Activated CD8-positive, alpha-beta T cell treated with anti-CD3 and anti-CD28 coated beads for 36 hours (primary cell): ENCODE measurements at regions not wholly inside any gene's neighbourhood (a gene's known extent, or its start where the extent isn't known, plus 50 kb on each side); places are given as distances from the start of the nearest gene placed in this dataset.

ENCODE experiments used
- ATAC-seq: fragments of 200-7000 bp; cut with Tn5 transposase; one replicate; pipeline ENCODE4 v1.10.0; 2021; ENCODE audit warnings: mild to moderate bottlenecking, moderate library complexity
- CTCF ChIA-PET: fragments of 350-600 bp; sonication (Branson Sonifier 250); formaldehyde crosslinking; loops from one replicate; lab custom pipeline; 2021; ENCODE audit warnings: antibody characterized with exemption; lab: Charles Lee
- POLR2A ChIA-PET: fragments of 350-600 bp; sonication (Branson Sonifier 250); formaldehyde crosslinking; loops from one replicate; lab custom pipeline; 2021; ENCODE audit warnings: antibody characterized with exemption; lab: Charles Lee
- DNase-seq: peaks from one replicate; pipeline ENCODE4 v3.0.0-alpha.2; 2020
- H3K27ac Mint-ChIP-seq: one replicate; pipeline ENCODE4 v1.8.0; 2021; ENCODE audit warnings: mild to moderate bottlenecking, mixed read lengths
- H3K27me3 Mint-ChIP-seq: one replicate; pipeline ENCODE4 v1.8.0; 2021; ENCODE audit warnings: mixed read lengths
- H3K36me3 Mint-ChIP-seq: one replicate; pipeline ENCODE4 v1.8.0; 2021; ENCODE audit warnings: low read depth, mixed read lengths
- H3K4me1 Mint-ChIP-seq: one replicate; pipeline ENCODE4 v1.8.0; 2021; ENCODE audit warnings: low read depth, mixed read lengths
- H3K4me3 Mint-ChIP-seq: one replicate; pipeline ENCODE4 v1.8.0; 2021; ENCODE audit warnings: mild to moderate bottlenecking, moderate library complexity, mixed read lengths
- H3K9me3 Mint-ChIP-seq: one replicate; pipeline ENCODE4 v1.8.0; 2021; ENCODE audit warnings: mixed read lengths
- CTCF ChIP-seq: fragments of 200-600 bp; IDR thresholded peaks from one replicate; pipeline ENCODE4 v1.8.0; 2022; ENCODE audit warnings: antibody characterized with exemption, mild to moderate bottlenecking
- intact Hi-C: fragments of 100-400 bp; cut with micrococcal nuclease; formaldehyde crosslinking; loops from one replicate; pipeline ENCODE4 v1.10.0; 2022

- peaks cover 4% of the 10 kb centered on the region for H3K9me3 Mint-ChIP-seq
- H3K4me1 Mint-ChIP-seq: no peaks in the 10 kb centered on the region
- ChIA-PET POLR2A (no interaction called here), CTCF (no interaction called here)
- no peak for TF ChIP-seq CTCF
- H3K27me3 Mint-ChIP-seq: no peaks in the 10 kb centered on the region
- no peak overlapping the region for H3K4me3 Mint-ChIP-seq
- ATAC-seq: no peak
- no peaks in the 10 kb centered on the region for H3K36me3 Mint-ChIP-seq
- no peak overlapping the region for H3K27ac Mint-ChIP-seq
- intact Hi-C loops: no loop called here
- no peak for DNase-seq
Observed at GRCh38 chr10:121351540-121351939, 246.7 kb downstream of the FGFR2 start.

- no peak overlapping the region for H3K27ac Mint-ChIP-seq
- POLR2A ChIA-PET: no interaction called here
- TF ChIP-seq CTCF: no peak
- CTCF ChIA-PET: no interaction called here
- H3K27me3 Mint-ChIP-seq: no peaks in the 10 kb centered on the region
- intact Hi-C loops: no loop called here
- H3K36me3 Mint-ChIP-seq: no peaks in the 10 kb centered on the region
- DNase-seq (no peak), ATAC-seq (no peak)
- peaks cover 4% of the 10 kb centered on the region for H3K9me3 Mint-ChIP-seq
- no peaks in the 10 kb centered on the region for H3K4me1 Mint-ChIP-seq
- no peak overlapping the region for H3K4me3 Mint-ChIP-seq
Observed at GRCh38 chr10:121352231-121352855, 245.9 kb downstream of the FGFR2 start.

GRCh38 chr10:121355161-121355560 lies 243.1 kb downstream of the FGFR2 start:
- no peak for DNase-seq
- no peak overlapping the region for H3K27ac Mint-ChIP-seq
- intact Hi-C loops: no loop called here
- ChIA-PET POLR2A (no interaction called here), CTCF (interaction anchor here (0.6 kb wide), 1 partner anchor 590 kb away, joined by 3 read pairs; no protein-coding TSS in a partner anchor)
- ATAC-seq: no peak
- no peaks in the 10 kb centered on the region for H3K36me3 Mint-ChIP-seq
- H3K27me3 Mint-ChIP-seq: no peaks in the 10 kb centered on the region
- peaks cover 4% of the 10 kb centered on the region for H3K9me3 Mint-ChIP-seq
- no peaks in the 10 kb centered on the region for H3K4me1 Mint-ChIP-seq
- no peak overlapping the region for H3K4me3 Mint-ChIP-seq
- TF ChIP-seq CTCF: no peak

GRCh38 chr10:121356183-121356582 lies 242.1 kb downstream of the FGFR2 start:
- DNase-seq (no peak), ATAC-seq (no peak)
- H3K27ac Mint-ChIP-seq: no peak overlapping the region
- ChIA-PET CTCF (no interaction called here), POLR2A (no interaction called here)
- TF ChIP-seq CTCF: no peak
- H3K9me3 Mint-ChIP-seq: peaks cover 2% of the 10 kb centered on the region
- H3K36me3 Mint-ChIP-seq: no peaks in the 10 kb centered on the region
- H3K4me3 Mint-ChIP-seq: no peak overlapping the region
- intact Hi-C loops: no loop called here
- H3K27me3 Mint-ChIP-seq: no peaks in the 10 kb centered on the region
- no peaks in the 10 kb centered on the region for H3K4me1 Mint-ChIP-seq

GRCh38 chr10:121357401-121357800 lies 240.8 kb downstream of the FGFR2 start:
- CTCF ChIA-PET: no interaction called here
- POLR2A ChIA-PET: no interaction called here
- no peak for TF ChIP-seq CTCF
- H3K27me3 Mint-ChIP-seq: no peaks in the 10 kb centered on the region
- ATAC-seq: no peak
- DNase-seq: no peak
- no peak overlapping the region for H3K4me3 Mint-ChIP-seq
- no peaks in the 10 kb centered on the region for H3K36me3 Mint-ChIP-seq
- intact Hi-C loops: no loop called here
- H3K27ac Mint-ChIP-seq: no peak overlapping the region
- peaks cover 1% of the 10 kb centered on the region for H3K9me3 Mint-ChIP-seq
- H3K4me1 Mint-ChIP-seq: no peaks in the 10 kb centered on the region
